Mucosa of descending colon (tissue), 3 donors: ENCODE measurements at regions not wholly inside any gene's neighbourhood (a gene's known extent, or its start where the extent isn't known, plus 50 kb on each side); places are given as distances from the start of the nearest gene placed in this dataset.
A peak's percentile ranks its signal among the peaks of the same experiment; 100 is the strongest.
"Not testable (repeated sequence)": the region's sequence is repeated elsewhere in the genome, so short reads cannot be mapped to it uniquely, and the experiment has no call there.

Source experiments
- ATAC-seq: fragments of 200-7000 bp; cut with Tn5 transposase; one replicate; pipeline ENCODE4 v1.9.1; 2020; ENCODE audit warnings: mild to moderate bottlenecking, moderate library complexity
- DNase-seq, 3 donors: peaks; one replicate each; pipeline ENCODE4 v3.0.0-alpha.2; 2020
- H3K36me3 ChIP-seq: fragments of 200-600 bp; one replicate; pipeline ENCODE4 v1.8.0; 2021; ENCODE audit warnings: low read depth, mild to moderate bottlenecking
- H3K4me1 ChIP-seq: fragments of 200-600 bp; one replicate; pipeline ENCODE4 v1.8.0; 2021; ENCODE audit warnings: low read depth, mild to moderate bottlenecking
- H3K4me3 ChIP-seq: fragments of 200-600 bp; one replicate; pipeline ENCODE4 v1.8.0; 2021; ENCODE audit warnings: mild to moderate bottlenecking
- H3K9me3 ChIP-seq: fragments of 200-600 bp; one replicate; pipeline ENCODE4 v1.8.0; 2021; ENCODE audit warnings: mild to moderate bottlenecking
- CTCF ChIP-seq: fragments of 200-600 bp; IDR thresholded peaks from one replicate; pipeline ENCODE4 v1.8.0; 2022; ENCODE audit warnings: antibody characterized with exemption, mild to moderate bottlenecking
- intact Hi-C, 2 donors: fragments of 100-400 bp; cut with DNase I in 1 of 2; cut with micrococcal nuclease in 1 of 2; formaldehyde crosslinking; loops; one replicate each; pipeline versions ENCODE4 v1.11.0 to v1.11.1; 2022; cut with DNase I, micrococcal nuclease
- donor health status: DM: no; HTN: no; CAD: no; lungs with moderate emphysema.
- donor health status: DM: no; HTN: no; CAD: no.
- donor health status: DM: no; HTN: yes; CAD: no.

DNA sequence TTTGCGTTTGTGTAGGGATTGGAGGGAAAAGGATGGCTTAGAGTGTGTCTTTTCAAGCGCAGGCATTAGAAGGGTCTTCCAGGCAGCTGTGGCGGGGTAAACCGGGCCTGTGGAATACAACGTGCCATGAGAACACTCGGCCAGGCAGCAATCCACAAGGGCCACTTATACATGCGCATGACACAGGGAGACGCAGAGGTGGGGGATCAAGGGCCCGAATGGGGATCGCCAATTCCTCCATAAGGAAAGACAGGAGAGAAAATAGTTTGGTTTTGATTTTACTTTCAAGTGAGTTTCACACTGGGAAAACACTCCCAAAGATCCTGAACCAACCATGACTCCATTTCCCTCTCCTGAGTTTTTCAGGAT is 71.6 kb downstream of the SPRING1 start:
- H3K4me3 ChIP-seq = no peak overlapping the region
- no peaks in the 10 kb centered on the region for H3K36me3 ChIP-seq
- TF ChIP-seq CTCF = no peak
- intact Hi-C loops = no loop called here
- ATAC-seq = no peak
- no peak for DNase-seq
- H3K9me3 ChIP-seq = no peaks in the 10 kb centered on the region
- peaks cover 3% of the 10 kb centered on the region for H3K4me1 ChIP-seq

GRCh38 chr12:116665666-116666304 is 72.1 kb downstream of the SPRING1 start:
- no peak for ATAC-seq
- intact Hi-C loops = no loop called here

DNA sequence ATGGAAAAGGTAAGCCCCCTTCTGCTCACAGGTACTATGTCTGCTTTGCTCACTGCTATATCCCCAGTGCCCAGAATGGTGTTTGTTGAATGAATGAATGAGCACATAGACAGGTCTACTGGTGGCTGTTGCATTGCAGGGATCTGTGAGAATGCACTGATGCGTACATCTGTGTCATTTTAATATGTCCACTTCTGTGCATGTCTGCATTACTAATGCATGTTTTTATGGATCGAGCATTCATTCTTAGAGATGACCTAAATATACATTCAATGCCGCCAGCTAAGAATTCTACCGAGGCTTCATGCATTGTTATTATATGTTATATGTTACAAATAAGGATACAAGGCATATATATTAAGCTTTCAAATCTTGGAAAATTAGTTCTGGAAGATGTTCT is 73.8 kb downstream of the SPRING1 start:
- no peak for ATAC-seq
- no peaks in the 10 kb centered on the region for H3K9me3 ChIP-seq
- H3K4me1 ChIP-seq = peaks cover 3% of the 10 kb centered on the region
- no peak for TF ChIP-seq CTCF
- H3K36me3 ChIP-seq = no peaks in the 10 kb centered on the region
- DNase-seq = no peak
- intact Hi-C loops = no loop called here
- no peak overlapping the region for H3K4me3 ChIP-seq

More at GRCh38 chr12:116665666-116666304, 72.1 kb downstream of the SPRING1 start:
- TF ChIP-seq CTCF = no peak
- no peaks in the 10 kb centered on the region for H3K36me3 ChIP-seq
- H3K4me1 ChIP-seq = peaks cover 3% of the 10 kb centered on the region
- H3K9me3 ChIP-seq = no peaks in the 10 kb centered on the region
- no peak for DNase-seq
- no peak overlapping the region for H3K4me3 ChIP-seq

GRCh38 chr12:116662612-116663144 is 75.2 kb downstream of the SPRING1 start:
- intact Hi-C loops = no loop called here
- Histone ChIP-seq H3K36me3 (no peaks in the 10 kb centered on the region), H3K4me1 (peaks cover 7% of the 10 kb centered on the region), H3K9me3 (no peaks in the 10 kb centered on the region), H3K4me3 (no peak overlapping the region)
- ATAC-seq = peak; percentile 76
- no peak for TF ChIP-seq CTCF
- DNase-seq = peak; percentile 47 to 61 (median 55)

- intact Hi-C loops = no loop called here
These were observed 76.5 kb downstream of the SPRING1 start for GRCh38 chr12:116661341-116661740.

DNA sequence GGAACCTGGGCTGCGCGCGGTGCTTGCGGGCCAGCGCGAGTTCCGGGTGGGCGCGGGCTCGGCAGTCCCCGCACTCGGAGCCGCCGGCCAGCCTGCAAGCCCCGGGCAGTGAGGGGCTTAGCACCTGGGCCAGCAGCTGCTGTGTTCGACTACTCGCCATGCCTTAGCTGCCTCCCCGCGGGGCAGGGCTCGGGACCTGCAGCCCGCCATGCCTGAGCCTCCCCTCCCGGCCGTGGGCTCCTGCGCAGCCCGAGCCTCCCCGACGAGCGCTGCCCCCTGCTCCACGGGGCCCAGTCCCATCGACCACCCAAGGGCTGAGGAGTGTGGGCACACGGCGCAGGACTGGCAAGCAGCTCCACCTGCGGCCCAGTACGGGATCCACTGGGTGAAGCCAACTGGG is 77.1 kb downstream of the SPRING1 start:
- H3K4me1 ChIP-seq, H3K9me3 ChIP-seq, ATAC-seq, intact Hi-C loops, H3K4me3 ChIP-seq, H3K36me3 ChIP-seq, DNase-seq: not testable (repeated sequence)

More at GRCh38 chr12:116661341-116661740, 76.5 kb downstream of the SPRING1 start:
- no peak for DNase-seq
- no peak for TF ChIP-seq CTCF
- Histone ChIP-seq H3K36me3 (no peaks in the 10 kb centered on the region), H3K4me3 (no peak overlapping the region), H3K4me1 (peaks cover 7% of the 10 kb centered on the region), H3K9me3 (no peaks in the 10 kb centered on the region)
- ATAC-seq = no peak
